GM12891 (cell line): ENCODE measurements at regions not wholly inside any gene's neighbourhood (a gene's known extent, or its start where the extent isn't known, plus 50 kb on each side); places are given as distances from the start of the nearest gene placed in this dataset.

Experiments
- DNase-seq: peaks from one replicate; pipeline ENCODE4 v3.0.0; 2011; ENCODE audit warnings: low spot score; ENCODE audit not compliant: insufficient read length
- FAIRE-seq: peaks from 2 replicates; lab custom pipeline; 2011; peaks lifted over from hg19 to GRCh38; lab: Jason Lieb, UNC
- PAX5 ChIP-seq: IDR thresholded peaks from 2 replicates; pipeline ENCODE4 v1.6.1; 2011; ENCODE audit warnings: low read length, moderate library complexity, mild to moderate bottlenecking; ENCODE audit not compliant: insufficient read depth, severe bottlenecking
- POLR2A ChIP-seq: IDR thresholded peaks from 2 replicates; pipeline ENCODE4 v1.6.1; 2011; ENCODE audit warnings: low read depth, low read length, control low read depth
- POLR2AphosphoS5 ChIP-seq: IDR thresholded peaks from 2 replicates; pipeline ENCODE4 v1.6.1; 2011; ENCODE audit warnings: low read depth, low read length, control low read depth
- POU2F2 ChIP-seq: IDR thresholded peaks from 2 replicates; pipeline ENCODE4 v1.6.1; 2011; ENCODE audit warnings: low read depth, mild to moderate bottlenecking, control low read depth, low read length, moderate library complexity
- SPI1 ChIP-seq: IDR thresholded peaks from 2 replicates; pipeline ENCODE4 v1.6.1; 2011; ENCODE audit warnings: low read depth, low read length, control low read depth
- TAF1 ChIP-seq: IDR thresholded peaks from 2 replicates; pipeline ENCODE4 v1.6.1; 2011; ENCODE audit warnings: low read depth, low read length, control low read depth

DNA sequence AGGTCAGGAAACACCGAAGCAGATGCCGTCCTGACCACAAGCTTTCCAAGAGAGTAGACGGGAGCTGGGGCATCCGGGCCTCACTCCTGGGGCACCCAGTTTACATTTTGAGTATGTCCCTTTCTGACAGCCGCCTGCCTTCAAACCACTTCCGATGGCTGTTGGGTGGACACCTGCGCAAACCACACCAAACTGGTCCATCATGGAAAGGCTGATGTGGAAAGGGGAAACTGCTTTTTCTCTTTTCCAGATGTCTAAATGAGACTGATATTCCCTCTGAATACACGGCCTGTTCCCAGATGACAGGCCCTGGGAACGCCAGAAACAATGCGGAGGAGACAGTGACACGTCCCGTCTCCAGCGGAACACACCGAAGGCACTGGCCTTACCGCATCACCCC lies 290.0 kb upstream of the SALL3 start:
- DNase-seq = no peak
- TF ChIP-seq PAX5 = no peak
- no peak for TF ChIP-seq POLR2AphosphoS5
- no peak for TF ChIP-seq POU2F2
- TF ChIP-seq POLR2A = no peak
- TF ChIP-seq TAF1 = no peak
- no peak for TF ChIP-seq SPI1
- FAIRE-seq = no peak

- TF ChIP-seq POLR2A = no peak
- TF ChIP-seq TAF1 = no peak
- no peak for TF ChIP-seq POU2F2
- TF ChIP-seq PAX5 = no peak
- no peak for TF ChIP-seq SPI1
- TF ChIP-seq POLR2AphosphoS5 = no peak
- no peak for DNase-seq
- FAIRE-seq = no peak
Measured at GRCh38 chr18:78692105-78692504, 287.5 kb upstream of the SALL3 start.

DNA sequence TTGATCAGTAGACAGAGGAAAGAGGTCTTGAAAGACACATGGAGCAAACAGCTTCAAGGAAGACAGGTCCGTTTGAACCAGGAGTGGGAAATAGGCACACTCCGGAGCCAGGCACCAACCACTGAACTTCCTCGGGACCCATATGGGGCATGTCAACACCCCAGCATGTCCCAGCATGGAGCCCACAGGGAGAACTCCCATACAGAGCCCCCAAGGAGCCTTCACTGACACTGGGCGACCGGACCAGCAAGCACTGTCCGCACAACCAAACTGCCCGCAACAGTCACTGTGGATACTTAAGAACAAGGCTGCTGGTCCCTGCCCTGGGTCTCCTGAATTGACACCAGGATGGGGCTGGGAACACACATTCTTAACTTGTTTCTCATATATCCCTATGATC lies 286.2 kb upstream of the SALL3 start:
- no peak for TF ChIP-seq PAX5
- no peak for TF ChIP-seq SPI1
- TF ChIP-seq POLR2A = no peak
- no peak for TF ChIP-seq TAF1
- TF ChIP-seq POLR2AphosphoS5 = no peak
- no peak for TF ChIP-seq POU2F2
- FAIRE-seq = no peak

DNA sequence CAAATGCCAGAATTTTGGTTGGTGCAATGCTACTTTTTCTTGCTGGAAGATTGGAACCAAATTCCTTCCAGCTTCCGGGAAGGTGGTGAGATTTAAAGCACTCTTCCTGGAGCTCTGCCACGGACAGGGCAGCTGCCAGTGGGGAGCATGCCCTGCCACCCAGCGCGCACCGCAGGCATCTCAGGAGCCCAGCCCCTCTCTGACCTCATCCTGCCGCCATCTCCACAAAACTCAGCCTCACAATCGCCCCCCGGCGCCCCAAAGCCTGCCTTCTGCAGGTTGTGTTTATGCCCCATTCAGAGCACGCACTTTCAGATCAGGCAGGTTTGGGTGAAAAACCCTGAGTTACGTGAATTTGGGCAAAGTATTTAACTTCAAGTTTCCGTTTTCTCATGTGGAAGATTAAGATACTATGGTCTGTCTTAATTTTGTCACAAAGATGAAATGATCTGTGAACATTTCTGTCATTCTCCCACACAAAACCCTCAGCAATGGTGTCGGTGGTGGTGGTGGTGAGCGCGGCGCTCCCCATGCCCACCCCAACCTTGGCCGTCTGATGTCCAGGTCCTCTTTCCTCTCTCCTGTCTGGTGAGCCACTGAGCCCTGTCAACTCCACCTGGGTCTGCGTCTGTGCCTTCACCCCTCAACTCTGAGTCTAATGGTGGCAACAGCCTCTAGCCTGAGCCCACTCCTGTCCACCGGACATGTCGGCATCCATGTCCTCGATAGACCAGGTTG lies 282.8 kb upstream of the SALL3 start:
- FAIRE-seq = no peak
- TF ChIP-seq POLR2AphosphoS5 = no peak
- no peak for TF ChIP-seq POLR2A
- no peak for TF ChIP-seq TAF1
- TF ChIP-seq PAX5 = no peak
- no peak for TF ChIP-seq SPI1
- TF ChIP-seq POU2F2 = no peak
- DNase-seq = no peak

More for the DNA sequence above, 286.2 kb upstream of the SALL3 start:
- no peak for DNase-seq

- DNase-seq (no peak), FAIRE-seq (no peak)
- TF ChIP-seq PAX5 = no peak
- TF ChIP-seq POLR2AphosphoS5 = no peak
- TF ChIP-seq POU2F2 = no peak
- no peak for TF ChIP-seq SPI1
- TF ChIP-seq TAF1 = no peak
Measured at GRCh38 chr18:78697446-78697845, 282.2 kb upstream of the SALL3 start.

- DNase-seq (no peak), FAIRE-seq (no peak)
- TF ChIP-seq PAX5 (no peak), POLR2A (no peak), POU2F2 (no peak), TAF1 (no peak), POLR2AphosphoS5 (no peak), SPI1 (no peak)
Measured at GRCh38 chr18:78698914-78699313, 280.7 kb upstream of the SALL3 start.

DNA sequence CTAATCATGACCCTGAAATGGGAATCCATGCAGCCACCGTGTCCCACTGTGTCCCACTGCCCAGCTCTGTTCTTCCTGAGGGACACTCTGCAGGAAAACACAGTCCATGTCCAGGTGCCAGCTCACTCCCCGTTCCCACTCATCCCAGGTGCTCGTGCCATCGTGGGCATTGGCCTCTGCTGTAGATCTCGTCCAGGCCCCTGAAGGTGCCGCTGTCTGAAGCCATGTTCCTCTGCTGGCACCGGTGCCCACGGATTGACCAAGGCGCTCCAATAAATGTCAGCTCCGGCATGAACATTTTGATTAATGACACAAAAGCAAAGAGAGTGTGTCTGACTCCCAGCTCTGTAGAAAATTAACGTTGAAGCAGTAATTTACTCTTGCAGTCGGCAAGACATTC lies 280.1 kb upstream of the SALL3 start:
- FAIRE-seq = no peak
- no peak for TF ChIP-seq POLR2AphosphoS5
- no peak for TF ChIP-seq TAF1
- TF ChIP-seq POLR2A = no peak
- no peak for TF ChIP-seq POU2F2
- no peak for TF ChIP-seq PAX5
- no peak for TF ChIP-seq SPI1
- DNase-seq = no peak

- no peak for FAIRE-seq
- DNase-seq = no peak
- TF ChIP-seq POU2F2 (no peak), POLR2AphosphoS5 (no peak), TAF1 (no peak), SPI1 (no peak), POLR2A (no peak), PAX5 (no peak)
Measured at GRCh38 chr18:78701771-78702396, 277.7 kb upstream of the SALL3 start.

DNA sequence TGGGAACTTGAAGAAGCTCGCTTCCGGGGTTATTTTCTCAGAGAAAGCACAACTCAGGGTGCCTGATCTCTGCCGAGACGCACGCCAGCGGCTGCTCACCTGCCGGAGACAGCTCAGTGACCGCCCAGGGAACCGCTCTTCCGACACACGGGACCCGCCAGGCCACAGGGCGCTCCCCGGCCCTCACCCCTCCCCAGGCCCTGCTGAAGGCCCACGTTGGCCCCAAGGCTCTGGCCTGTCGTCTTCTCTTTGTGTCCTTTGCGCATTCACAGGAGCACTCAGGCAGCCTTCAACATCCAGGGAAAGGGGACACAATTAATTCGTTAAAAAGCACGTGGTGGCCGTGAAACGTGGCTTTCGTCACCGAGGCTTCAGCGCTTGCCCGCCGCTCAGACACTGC lies 276.3 kb upstream of the SALL3 start:
- DNase-seq = no peak
- FAIRE-seq = no peak
- TF ChIP-seq SPI1 = no peak
- no peak for TF ChIP-seq POLR2AphosphoS5
- TF ChIP-seq TAF1 = no peak
- no peak for TF ChIP-seq PAX5
- no peak for TF ChIP-seq POU2F2
- TF ChIP-seq POLR2A = no peak

- no peak for FAIRE-seq
Measured at GRCh38 chr18:78704971-78705461, 274.6 kb upstream of the SALL3 start.

More at GRCh38 chr18:78704971-78705461, 274.6 kb upstream of the SALL3 start:
- TF ChIP-seq SPI1 = no peak
- no peak for TF ChIP-seq TAF1
- no peak for TF ChIP-seq POLR2AphosphoS5
- TF ChIP-seq PAX5 = no peak
- no peak for TF ChIP-seq POLR2A
- TF ChIP-seq POU2F2 = no peak
- no peak for DNase-seq
